HG03571 (cell line): ENCODE measurements at regions not wholly inside any gene's neighbourhood (a gene's known extent, or its start where the extent isn't known, plus 50 kb on each side); places are given as distances from the start of the nearest gene placed in this dataset.

Experiments used
- ATAC-seq: cut with Tn5 transposase; IDR thresholded peaks from one replicate; pipeline ENCODE4 v1.9.1; 2021; ENCODE audit not compliant: unreplicated experiment

GRCh38 chr20:12269579-12269978 is 351.9 kb downstream of the BTBD3 start:
- ATAC-seq: no peak

- no peak for ATAC-seq
These were observed 353.2 kb downstream of the BTBD3 start for GRCh38 chr20:12270863-12271262.

GRCh38 chr20:12276011-12276673 is 358.4 kb downstream of the BTBD3 start:
- no peak for ATAC-seq

- ATAC-seq: no peak
These were observed 369.9 kb downstream of the BTBD3 start for GRCh38 chr20:12287575-12287974.

DNA sequence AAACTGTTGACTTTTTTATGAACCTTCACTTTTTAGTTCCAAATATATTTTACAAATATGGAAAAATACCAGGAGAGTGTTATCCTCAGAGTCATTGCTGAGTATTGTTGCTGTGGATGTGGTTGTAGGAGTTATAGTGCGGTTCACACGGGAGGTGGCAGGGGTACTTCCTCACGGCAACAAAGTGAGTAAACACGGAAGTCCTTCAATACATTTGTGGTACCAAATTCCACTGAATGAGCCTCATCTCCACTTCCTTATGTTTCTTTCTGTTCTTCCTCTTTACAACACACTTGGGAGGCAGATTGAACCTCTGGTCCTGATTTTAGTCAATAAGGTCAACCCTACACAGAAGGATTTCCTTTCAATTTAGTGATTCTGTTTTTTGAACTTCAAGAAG is 371.8 kb downstream of the BTBD3 start:
- no peak for ATAC-seq

DNA sequence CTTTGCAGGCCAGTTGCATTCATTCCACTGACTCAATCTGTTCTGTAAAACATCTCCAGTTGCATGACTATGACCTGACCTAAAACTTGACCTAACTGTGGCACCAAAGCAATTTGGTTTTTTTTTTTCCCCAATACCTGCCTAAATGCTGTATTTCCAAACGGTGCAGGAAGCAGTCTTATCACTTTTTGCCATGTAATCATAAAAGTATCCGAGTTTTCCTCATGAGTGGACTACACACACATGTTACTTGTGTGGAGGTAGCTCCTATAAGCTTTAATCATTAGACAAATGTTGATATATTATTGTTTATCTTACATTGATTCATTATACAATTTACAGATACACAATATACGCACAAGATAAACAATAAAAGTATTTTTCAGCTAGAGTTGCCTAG is 373.7 kb downstream of the BTBD3 start:
- ATAC-seq: no peak

- no peak for ATAC-seq
These were observed 376.2 kb downstream of the BTBD3 start for GRCh38 chr20:12293900-12294299.

DNA sequence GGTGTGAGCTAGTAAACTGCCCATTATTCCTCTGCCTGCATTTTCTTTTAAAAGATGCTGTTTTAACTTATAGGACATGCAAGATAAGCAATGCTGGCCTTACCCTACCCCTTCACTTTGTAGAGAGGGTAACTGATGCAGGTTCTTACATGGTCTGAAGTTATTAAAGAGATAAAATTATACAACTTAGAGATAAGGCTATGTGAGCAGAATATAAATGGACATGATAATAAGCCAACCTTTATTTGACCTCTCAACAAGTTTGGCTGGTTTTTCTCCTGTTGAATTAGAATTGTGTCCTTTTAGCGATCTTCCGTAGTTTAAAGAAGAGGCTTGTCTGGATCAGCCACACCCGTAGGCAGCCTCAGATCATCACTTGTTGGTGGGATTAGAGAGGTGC is 377.0 kb downstream of the BTBD3 start:
- no peak for ATAC-seq

GRCh38 chr20:12305188-12305950 is 387.7 kb downstream of the BTBD3 start:
- ATAC-seq: no peak

DNA sequence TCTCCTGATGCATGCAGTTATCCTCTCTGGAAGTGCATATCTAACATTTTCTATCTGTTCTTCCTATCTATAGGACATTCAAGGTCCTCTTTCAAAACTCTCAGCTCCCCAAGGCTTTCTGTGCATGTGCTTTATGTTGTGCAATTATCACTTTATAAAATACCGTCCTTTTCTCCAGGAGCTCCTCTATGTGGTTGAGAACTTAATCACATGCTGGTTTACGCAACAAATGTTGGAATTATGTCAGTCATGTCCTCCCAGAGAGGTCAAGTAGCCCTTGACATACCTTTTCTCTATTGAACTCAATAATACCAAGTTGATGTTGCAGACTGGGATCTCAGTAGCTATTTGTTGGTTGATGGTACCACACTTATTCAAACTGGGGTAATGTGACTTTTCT is 388.4 kb downstream of the BTBD3 start:
- no peak for ATAC-seq

DNA sequence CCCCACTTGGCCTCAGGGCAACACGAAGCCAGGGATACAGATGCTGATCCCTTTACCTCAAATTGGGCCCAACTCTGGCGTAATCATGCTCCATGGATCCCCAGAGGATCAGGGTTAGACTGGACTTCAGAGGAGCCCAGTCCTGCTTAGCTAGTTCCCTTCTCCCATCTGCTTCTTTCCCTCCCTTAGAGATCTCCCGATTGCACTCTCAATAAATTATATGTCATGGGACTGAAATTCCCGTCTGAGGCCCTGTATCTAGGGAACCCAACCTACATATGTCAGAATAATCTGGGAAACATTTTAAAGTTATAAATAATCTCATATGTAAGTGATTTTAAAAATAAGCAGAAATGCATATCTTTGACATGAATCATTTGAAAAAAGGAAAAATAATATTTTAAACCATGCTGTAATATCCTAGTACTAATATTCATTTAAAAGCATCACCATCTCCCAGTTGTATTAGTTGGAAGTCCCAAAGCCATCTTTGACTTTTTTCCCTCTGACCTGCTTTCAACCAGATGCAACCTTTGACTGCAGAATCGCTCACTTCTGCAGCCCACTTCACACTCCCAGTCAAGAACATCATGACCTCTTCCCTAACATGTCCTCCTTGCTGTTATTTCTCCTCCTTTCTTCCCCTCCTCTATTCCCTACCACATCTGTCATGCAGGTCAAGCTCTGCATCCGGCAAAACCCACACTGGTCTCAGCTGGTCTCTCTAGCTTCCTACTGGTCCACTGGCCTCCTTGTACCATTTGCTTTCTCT is 393.6 kb downstream of the BTBD3 start:
- ATAC-seq: no peak

- ATAC-seq: no peak
These were observed 398.0 kb downstream of the BTBD3 start for GRCh38 chr20:12315652-12316051.

- ATAC-seq: no peak
These were observed 399.1 kb downstream of the BTBD3 start for GRCh38 chr20:12316794-12317193.

GRCh38 chr20:12317433-12317832 is 399.7 kb downstream of the BTBD3 start:
- ATAC-seq: no peak

DNA sequence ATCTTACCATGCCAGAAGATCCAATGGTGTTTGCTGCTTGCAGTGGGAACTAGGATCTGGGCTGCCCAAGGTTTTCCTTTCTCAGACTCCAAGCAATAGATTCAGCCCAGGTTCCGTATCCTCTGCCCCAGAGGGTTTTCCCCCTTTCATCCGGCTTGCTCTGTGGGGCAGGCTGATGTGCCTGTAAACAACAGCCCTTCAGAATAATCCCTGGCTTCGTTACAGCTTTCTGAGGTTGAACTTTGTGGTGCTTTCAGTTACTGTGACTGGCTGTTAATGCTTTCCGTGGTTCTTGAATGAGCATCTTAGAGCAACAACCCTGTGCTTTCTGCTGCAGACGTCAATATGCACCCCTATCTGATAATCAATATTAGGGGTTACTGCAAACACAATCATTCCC is 400.4 kb downstream of the BTBD3 start:
- no peak for ATAC-seq

DNA sequence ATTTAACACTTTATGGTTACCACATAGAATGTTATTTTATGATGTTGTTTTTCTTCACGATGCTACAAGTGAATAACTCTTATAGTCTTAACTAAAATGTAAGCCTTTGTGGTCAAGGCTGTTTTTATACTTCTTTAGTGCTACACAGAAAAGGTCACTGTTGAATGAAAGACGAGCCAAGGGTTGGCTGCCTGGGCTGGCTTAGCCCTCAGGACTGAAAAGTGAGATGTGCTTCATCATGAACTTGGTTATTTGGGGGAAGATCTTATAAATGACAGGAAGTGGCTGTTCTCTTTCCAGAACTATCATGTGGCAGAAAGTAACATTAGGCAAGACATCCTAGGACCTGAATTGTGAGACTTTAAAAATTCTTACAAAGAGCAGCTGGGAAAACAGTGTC is 404.0 kb downstream of the BTBD3 start:
- no peak for ATAC-seq

- no peak for ATAC-seq
These were observed 409.5 kb downstream of the BTBD3 start for GRCh38 chr20:12327205-12327604.

DNA sequence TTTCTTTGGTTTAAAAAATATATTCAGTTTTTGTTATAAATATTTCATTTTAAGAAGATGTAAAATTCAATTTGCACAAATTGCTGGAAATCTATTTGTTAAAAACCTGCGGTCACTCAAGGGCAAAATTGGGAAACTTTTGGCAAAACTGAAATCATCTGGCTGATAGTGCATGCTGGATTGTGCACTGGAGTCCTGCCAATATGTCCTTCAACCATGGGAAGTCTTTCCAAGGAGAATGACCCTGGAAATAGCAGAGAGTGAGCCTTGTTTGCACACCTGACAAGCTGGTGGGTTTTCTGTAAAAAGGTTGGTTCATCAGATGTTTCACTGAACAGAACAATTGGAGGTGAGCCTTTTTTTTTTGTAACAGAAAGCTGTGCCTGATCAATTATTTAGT is 413.5 kb downstream of the BTBD3 start:
- ATAC-seq: no peak

DNA sequence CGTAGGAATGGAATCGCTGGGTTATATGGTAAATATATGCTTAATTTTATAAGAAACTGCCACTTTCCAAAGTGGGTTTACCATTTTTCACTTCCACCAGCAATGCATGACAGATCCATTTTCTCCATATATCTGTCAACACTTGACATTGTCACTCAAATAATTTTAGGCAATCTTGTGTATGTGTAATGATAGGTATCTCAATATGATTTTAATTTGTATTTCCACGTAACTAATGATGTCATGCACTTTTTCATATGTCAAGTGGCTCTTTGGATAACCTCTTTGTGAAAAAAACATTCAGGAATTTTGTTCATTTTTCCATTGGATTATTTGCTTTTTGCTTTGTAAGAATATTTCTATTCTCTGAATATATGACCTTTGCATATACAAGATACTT is 419.9 kb downstream of the BTBD3 start:
- ATAC-seq: no peak

GRCh38 chr20:12345978-12346377 is 428.3 kb downstream of the BTBD3 start:
- ATAC-seq: no peak

GRCh38 chr20:12353842-12354241 is 436.1 kb downstream of the BTBD3 start:
- ATAC-seq: no peak

- no peak for ATAC-seq
These were observed 437.0 kb downstream of the BTBD3 start for GRCh38 chr20:12354725-12355124.
